ENCODE measurements at regions not wholly inside any gene's neighbourhood (a gene's known extent, or its start where the extent isn't known, plus 50 kb on each side); places are given as distances from the start of the nearest gene placed in this dataset.

DNA sequence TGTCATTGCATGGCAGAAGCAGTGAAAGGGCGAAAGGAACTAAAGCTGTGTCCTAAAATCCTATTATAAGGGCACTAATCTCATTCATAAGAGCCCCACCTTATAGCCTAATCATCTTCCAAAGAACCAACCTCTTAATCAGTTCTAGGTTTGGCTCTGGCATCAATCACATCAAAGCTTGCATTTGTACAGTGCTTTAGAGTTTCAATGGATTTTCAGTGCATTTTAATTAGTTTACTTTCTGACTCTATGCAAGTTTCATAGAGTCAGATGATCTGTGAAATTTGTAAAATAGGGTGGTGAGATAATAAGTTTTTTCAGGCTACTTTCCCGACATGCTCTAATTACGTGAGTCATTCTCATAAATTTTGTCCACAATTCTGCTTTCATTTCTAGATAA lies 341.1 kb downstream of the DIPK2A start:
- TF ChIP-seq POLR2A (IDR thresholded peaks at IDR 0.05): no peak
- TF ChIP-seq, protein P1, sequence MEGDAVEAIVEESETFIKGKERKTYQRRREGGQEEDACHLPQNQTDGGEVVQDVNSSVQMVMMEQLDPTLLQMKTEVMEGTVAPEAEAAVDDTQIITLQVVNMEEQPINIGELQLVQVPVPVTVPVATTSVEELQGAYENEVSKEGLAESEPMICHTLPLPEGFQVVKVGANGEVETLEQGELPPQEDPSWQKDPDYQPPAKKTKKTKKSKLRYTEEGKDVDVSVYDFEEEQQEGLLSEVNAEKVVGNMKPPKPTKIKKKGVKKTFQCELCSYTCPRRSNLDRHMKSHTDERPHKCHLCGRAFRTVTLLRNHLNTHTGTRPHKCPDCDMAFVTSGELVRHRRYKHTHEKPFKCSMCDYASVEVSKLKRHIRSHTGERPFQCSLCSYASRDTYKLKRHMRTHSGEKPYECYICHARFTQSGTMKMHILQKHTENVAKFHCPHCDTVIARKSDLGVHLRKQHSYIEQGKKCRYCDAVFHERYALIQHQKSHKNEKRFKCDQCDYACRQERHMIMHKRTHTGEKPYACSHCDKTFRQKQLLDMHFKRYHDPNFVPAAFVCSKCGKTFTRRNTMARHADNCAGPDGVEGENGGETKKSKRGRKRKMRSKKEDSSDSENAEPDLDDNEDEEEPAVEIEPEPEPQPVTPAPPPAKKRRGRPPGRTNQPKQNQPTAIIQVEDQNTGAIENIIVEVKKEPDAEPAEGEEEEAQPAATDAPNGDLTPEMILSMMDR (IDR thresholded peaks at IDR 0.05): no peak

Data from lower leg skin (tissue), 3 donors.